Ovary (tissue), 3 donors: ENCODE measurements at regions not wholly inside any gene's neighbourhood (a gene's known extent, or its start where the extent isn't known, plus 50 kb on each side); places are given as distances from the start of the nearest gene placed in this dataset.

Source experiments
- EP300 ChIP-seq: sonication (generic); formaldehyde crosslinking; IDR thresholded peaks from one replicate; pipeline ENCODE4 v1.6.1; 2017; ENCODE audit warnings: antibody characterized with exemption
- TF ChIP-seq, protein P1 (sequence below), 3 donors: fragments of 450-650 bp in 2 of 3; fragments of 200-600 bp in 1 of 3; IDR thresholded peaks; one replicate each; pipeline versions ENCODE4 v1.5.1 to v1.8.0; 2016 to 2022; ENCODE audit warnings: antibody characterized with exemption in 3 of 3, mild to moderate bottlenecking in 1 of 3
- donor health status: DM: no; HTN: no; CAD: no.

DNA sequence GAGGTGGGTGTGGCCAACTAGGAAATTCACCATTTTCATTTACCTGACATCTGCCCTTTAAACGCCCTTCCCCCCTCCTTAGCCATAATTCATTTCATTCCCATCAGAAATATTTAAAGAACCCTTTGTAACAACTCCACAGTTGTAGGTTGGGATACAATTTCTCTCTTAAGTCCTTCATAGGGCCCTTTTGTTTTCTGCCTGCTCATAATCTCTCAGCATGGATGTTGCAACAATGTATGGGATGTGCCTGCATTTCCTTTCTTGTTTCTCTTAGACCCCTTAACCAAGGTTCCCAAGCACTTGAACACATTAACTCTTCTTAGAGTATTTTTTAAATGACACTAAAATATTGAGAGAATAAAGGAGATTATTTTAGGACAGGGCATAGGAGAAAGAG is 51.7 kb upstream of the MYO10 start:
- TF ChIP-seq, protein P1, sequence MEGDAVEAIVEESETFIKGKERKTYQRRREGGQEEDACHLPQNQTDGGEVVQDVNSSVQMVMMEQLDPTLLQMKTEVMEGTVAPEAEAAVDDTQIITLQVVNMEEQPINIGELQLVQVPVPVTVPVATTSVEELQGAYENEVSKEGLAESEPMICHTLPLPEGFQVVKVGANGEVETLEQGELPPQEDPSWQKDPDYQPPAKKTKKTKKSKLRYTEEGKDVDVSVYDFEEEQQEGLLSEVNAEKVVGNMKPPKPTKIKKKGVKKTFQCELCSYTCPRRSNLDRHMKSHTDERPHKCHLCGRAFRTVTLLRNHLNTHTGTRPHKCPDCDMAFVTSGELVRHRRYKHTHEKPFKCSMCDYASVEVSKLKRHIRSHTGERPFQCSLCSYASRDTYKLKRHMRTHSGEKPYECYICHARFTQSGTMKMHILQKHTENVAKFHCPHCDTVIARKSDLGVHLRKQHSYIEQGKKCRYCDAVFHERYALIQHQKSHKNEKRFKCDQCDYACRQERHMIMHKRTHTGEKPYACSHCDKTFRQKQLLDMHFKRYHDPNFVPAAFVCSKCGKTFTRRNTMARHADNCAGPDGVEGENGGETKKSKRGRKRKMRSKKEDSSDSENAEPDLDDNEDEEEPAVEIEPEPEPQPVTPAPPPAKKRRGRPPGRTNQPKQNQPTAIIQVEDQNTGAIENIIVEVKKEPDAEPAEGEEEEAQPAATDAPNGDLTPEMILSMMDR (IDR thresholded peaks at IDR 0.05) = no peak
- TF ChIP-seq EP300 = no peak
